K562 (cell line): ENCODE measurements at regions not wholly inside any gene's neighbourhood (a gene's known extent, or its start where the extent isn't known, plus 50 kb on each side); places are given as distances from the start of the nearest gene placed in this dataset.

Source experiments
- CTCF ChIP-seq, 3 experiments: IDR thresholded peaks in 2 of 3; conservative IDR thresholded peaks in 1 of 3; 2 replicates each; pipeline ENCODE4 v1.5.1; 2011 to 2012; ENCODE audit warnings: low read length in 3 of 3, mild to moderate bottlenecking in 3 of 3, control low read depth in 2 of 3, improper control_type of control experiment in 1 of 3, inconsistent platforms in 1 of 3, low read depth in 1 of 3, mixed read lengths in 1 of 3, moderate library complexity in 1 of 3; ENCODE audit not compliant: insufficient read depth in 2 of 3
- CUX1 ChIP-seq: fragments of 200-800 bp; sonication (Bioruptor generic); IDR thresholded peaks from 2 replicates; pipeline ENCODE4 v1.6.1; 2016; ENCODE audit warnings: missing genetic modification characterization, missing compliant biosample characterization
- RNF2 ChIP-seq: sonication (generic); IDR thresholded peaks from 2 replicates; pipeline ENCODE4 v1.6.1; 2016
- XRCC5 ChIP-seq: fragments of 200-400 bp; formaldehyde crosslinking; IDR thresholded peaks from 2 replicates; pipeline ENCODE4 v1.6.1; 2017; ENCODE audit warnings: low read depth, mild to moderate bottlenecking, low read length
- TF ChIP-seq, protein P1 (sequence below): fragments of 450-650 bp; IDR thresholded peaks from 2 replicates; pipeline ENCODE4 v1.6.1; 2016; ENCODE audit warnings: antibody characterized with exemption
- TF ChIP-seq, protein P2 (sequence below), 2 experiments: fragments of 450-650 bp in 1 of 2; sonication (generic) in 1 of 2; formaldehyde crosslinking in 1 of 2; IDR thresholded peaks; 2 replicates each; pipeline versions ENCODE4 v1.7.1 to v1.9.0; 2016 to 2022; ENCODE audit warnings: inconsistent platforms in 1 of 2, mild to moderate bottlenecking in 1 of 2, missing genetic modification reagents in 1 of 2

DNA sequence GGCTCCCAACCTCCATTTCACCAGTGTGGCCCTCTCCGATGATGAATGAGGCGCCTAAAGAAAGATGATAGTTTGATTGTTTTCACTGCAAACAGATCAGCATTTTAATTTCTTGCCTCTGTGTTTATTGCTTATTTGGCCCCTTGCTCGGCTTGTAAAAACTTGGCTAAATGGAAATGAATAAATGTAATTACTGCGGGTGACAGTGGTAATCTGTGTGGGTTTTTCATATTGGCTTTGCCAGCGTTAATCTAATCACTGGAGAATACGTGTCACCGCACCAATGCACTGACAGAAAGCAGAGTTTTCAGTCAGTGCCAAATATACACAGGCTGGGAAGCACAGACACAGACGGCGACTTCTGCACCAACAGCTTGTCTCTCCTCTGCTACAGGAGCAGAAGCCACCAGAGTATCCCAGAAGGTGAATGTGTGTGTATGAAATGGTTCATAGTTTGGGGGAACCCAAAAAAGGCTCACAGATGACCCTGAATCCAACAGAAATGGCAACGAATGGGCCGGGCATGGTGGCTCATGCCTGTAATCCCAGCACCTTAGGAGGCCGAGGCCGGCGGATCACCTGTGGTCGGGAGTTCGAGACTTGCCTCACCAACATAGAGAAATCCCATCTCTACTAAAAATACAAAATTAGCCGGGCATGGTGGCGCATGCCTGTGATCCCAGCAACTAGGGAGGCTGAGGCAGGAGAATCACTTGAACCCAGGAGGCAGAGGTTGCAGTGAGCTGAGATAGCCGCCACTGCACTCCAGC lies 534.0 kb downstream of the PKHD1 start:
- TF ChIP-seq, protein P1, sequence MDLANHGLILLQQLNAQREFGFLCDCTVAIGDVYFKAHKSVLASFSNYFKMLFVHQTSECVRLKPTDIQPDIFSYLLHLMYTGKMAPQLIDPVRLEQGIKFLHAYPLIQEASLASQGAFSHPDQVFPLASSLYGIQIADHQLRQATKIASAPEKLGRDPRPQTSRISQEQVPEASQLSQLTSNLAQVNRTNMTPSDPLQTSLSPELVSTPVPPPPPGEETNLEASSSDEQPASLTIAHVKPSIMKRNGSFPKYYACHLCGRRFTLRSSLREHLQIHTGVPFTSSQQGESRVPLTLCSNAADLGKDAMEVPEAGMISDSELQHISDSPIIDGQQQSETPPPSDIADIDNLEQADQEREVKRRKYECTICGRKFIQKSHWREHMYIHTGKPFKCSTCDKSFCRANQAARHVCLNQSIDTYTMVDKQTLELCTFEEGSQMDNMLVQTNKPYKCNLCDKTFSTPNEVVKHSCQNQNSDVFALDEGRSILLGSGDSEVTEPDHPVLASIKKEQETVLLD, result no peak
- TF ChIP-seq CUX1 (CRISPR knock-in tag) (no peak), XRCC5 (no peak), CTCF (IDR thresholded peaks at IDR 0.05 in 2 of 3, conservative IDR thresholded peaks at IDR 0.05 in 1 of 3; ENCODE audit: insufficient read depth in 2 of 3, low read depth in 1 of 3, low read length in 3 of 3) (no peak), RNF2 (no peak)
- TF ChIP-seq, protein P2, sequence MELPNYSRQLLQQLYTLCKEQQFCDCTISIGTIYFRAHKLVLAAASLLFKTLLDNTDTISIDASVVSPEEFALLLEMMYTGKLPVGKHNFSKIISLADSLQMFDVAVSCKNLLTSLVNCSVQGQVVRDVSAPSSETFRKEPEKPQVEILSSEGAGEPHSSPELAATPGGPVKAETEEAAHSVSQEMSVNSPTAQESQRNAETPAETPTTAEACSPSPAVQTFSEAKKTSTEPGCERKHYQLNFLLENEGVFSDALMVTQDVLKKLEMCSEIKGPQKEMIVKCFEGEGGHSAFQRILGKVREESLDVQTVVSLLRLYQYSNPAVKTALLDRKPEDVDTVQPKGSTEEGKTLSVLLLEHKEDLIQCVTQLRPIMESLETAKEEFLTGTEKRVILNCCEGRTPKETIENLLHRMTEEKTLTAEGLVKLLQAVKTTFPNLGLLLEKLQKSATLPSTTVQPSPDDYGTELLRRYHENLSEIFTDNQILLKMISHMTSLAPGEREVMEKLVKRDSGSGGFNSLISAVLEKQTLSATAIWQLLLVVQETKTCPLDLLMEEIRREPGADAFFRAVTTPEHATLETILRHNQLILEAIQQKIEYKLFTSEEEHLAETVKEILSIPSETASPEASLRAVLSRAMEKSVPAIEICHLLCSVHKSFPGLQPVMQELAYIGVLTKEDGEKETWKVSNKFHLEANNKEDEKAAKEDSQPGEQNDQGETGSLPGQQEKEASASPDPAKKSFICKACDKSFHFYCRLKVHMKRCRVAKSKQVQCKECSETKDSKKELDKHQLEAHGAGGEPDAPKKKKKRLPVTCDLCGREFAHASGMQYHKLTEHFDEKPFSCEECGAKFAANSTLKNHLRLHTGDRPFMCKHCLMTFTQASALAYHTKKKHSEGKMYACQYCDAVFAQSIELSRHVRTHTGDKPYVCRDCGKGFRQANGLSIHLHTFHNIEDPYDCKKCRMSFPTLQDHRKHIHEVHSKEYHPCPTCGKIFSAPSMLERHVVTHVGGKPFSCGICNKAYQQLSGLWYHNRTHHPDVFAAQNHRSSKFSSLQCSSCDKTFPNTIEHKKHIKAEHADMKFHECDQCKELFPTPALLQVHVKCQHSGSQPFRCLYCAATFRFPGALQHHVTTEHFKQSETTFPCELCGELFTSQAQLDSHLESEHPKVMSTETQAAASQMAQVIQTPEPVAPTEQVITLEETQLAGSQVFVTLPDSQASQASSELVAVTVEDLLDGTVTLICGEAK (IDR thresholded peaks at IDR 0.05), result no peak
- TF ChIP-seq, protein P2 (CRISPR knock-in tag; IDR thresholded peaks at IDR 0.05), result no peak
